Endodermal cell (in vitro differentiated cells): ENCODE measurements at regions not wholly inside any gene's neighbourhood (a gene's known extent, or its start where the extent isn't known, plus 50 kb on each side); places are given as distances from the start of the nearest gene placed in this dataset.

Experiments
- DNase-seq: peaks from one replicate; pipeline ENCODE4 v3.0.0-alpha.2; 2017
- H3K27ac ChIP-seq: 2 replicates; pipeline ENCODE4 v1.5.1; 2013; ENCODE audit warnings: mild to moderate bottlenecking, low read depth, low read length, moderate library complexity
- H3K27me3 ChIP-seq: 2 replicates; pipeline ENCODE4 v1.6.1; 2013; ENCODE audit warnings: mild to moderate bottlenecking, low read length, moderate library complexity; ENCODE audit not compliant: insufficient read depth, control insufficient read depth, poor library complexity, severe bottlenecking
- H3K36me3 ChIP-seq: 2 replicates; pipeline ENCODE4 v1.7.0; 2013; ENCODE audit warnings: mild to moderate bottlenecking, low read length, moderate library complexity; ENCODE audit not compliant: control insufficient read depth, insufficient read depth
- H3K4me1 ChIP-seq: one replicate; pipeline ENCODE4 v1.7.0; 2013; ENCODE audit warnings: low read length; ENCODE audit not compliant: control insufficient read depth, insufficient read depth
- H3K4me3 ChIP-seq: 2 replicates; pipeline ENCODE4 v1.5.1; 2013; ENCODE audit warnings: mild to moderate bottlenecking, low read length, moderate library complexity
- H3K9ac ChIP-seq: 2 replicates; pipeline ENCODE4 v1.6.1; 2013; ENCODE audit warnings: mild to moderate bottlenecking, low read length, moderate library complexity; ENCODE audit not compliant: poor library complexity, severe bottlenecking; ENCODE audit errors: extremely low read depth
- H3K9me3 ChIP-seq: 2 replicates; pipeline ENCODE4 v1.6.1; 2013; ENCODE audit warnings: mild to moderate bottlenecking, low read length, moderate library complexity; ENCODE audit not compliant: control insufficient read depth
- H3K27ac Mint-ChIP-seq: 2 replicates; pipeline ENCODE4 v1.8.0; 2020; ENCODE audit warnings: mixed read lengths
- H3K27me3 Mint-ChIP-seq: 2 replicates; pipeline ENCODE4 v1.8.0; 2021; ENCODE audit warnings: mild to moderate bottlenecking, mixed read lengths; ENCODE audit not compliant: insufficient read depth
- H3K36me3 Mint-ChIP-seq: 2 replicates; pipeline ENCODE4 v1.8.0; 2020; ENCODE audit warnings: low read depth, mixed read lengths
- H3K4me1 Mint-ChIP-seq: 2 replicates; pipeline ENCODE4 v1.8.0; 2020; ENCODE audit warnings: mixed read lengths
- H3K4me3 Mint-ChIP-seq: 2 replicates; pipeline ENCODE4 v1.8.0; 2020; ENCODE audit warnings: mild to moderate bottlenecking, moderate library complexity, mixed read lengths
- H3K9me3 Mint-ChIP-seq: 2 replicates; pipeline ENCODE4 v1.8.0; 2020; ENCODE audit warnings: mild to moderate bottlenecking, mixed read lengths
- CTCF ChIP-seq: fragments of 200-600 bp; sonication (generic); conservative IDR thresholded peaks from 2 replicates; pipeline ENCODE4 v1.5.0; 2021; ENCODE audit warnings: antibody characterized with exemption, mild to moderate bottlenecking
- whole genome bisulfite sequencing, 2 experiments: methylation state at CpG; one replicate each; pipeline versions ENCODE4 v1.1.5 to v1.1.7; 2013; ENCODE audit warnings: missing lambda C conversion rate in 2 of 2, mixed read lengths in 1 of 2; ENCODE audit not compliant: insufficient coverage in 1 of 2, insufficient read length in 1 of 2; 5-methylcytosine and 5-hydroxymethylcytosine counted together

GRCh38 chr2:226018641-226019040, 619.1 kb downstream of the NYAP2 start:
- Mint-ChIP-seq H3K36me3 (no peaks in the 10 kb centered on the region), H3K4me1 (no peaks in the 10 kb centered on the region), H3K27ac (no peak overlapping the region), H3K27me3 (no peaks in the 10 kb centered on the region), H3K4me3 (no peak overlapping the region), H3K9me3 (peaks cover 24% of the 10 kb centered on the region)
- 91% methylated on average over 2 of the region's 2 CpGs; no CpG with 5 or more reads in 1 of the 2 experiments for WGBS, 2 experiments
- no peak for DNase-seq
- TF ChIP-seq CTCF: no peak
- Histone ChIP-seq H3K9ac (no peak overlapping the region), H3K27ac (no peak overlapping the region), H3K36me3 (no peaks in the 10 kb centered on the region), H3K27me3 (no peaks in the 10 kb centered on the region), H3K9me3 (peaks cover 17% of the 10 kb centered on the region), H3K4me1 (no peaks in the 10 kb centered on the region), H3K4me3 (no peak overlapping the region)

- H3K36me3 Mint-ChIP-seq: no peaks in the 10 kb centered on the region
- no peaks in the 10 kb centered on the region for H3K27me3 Mint-ChIP-seq
- H3K4me3 ChIP-seq: no peak overlapping the region
- H3K9me3 Mint-ChIP-seq: peaks cover 20% of the 10 kb centered on the region
- H3K27ac Mint-ChIP-seq: no peak overlapping the region
- 88% methylated on average over 2 of the region's 2 CpGs; no CpG with 5 or more reads in 1 of the 2 experiments for WGBS, 2 experiments
- H3K4me1 Mint-ChIP-seq: no peaks in the 10 kb centered on the region
- no peaks in the 10 kb centered on the region for H3K36me3 ChIP-seq
- H3K27ac ChIP-seq: no peak overlapping the region
- no peak for TF ChIP-seq CTCF
- no peak overlapping the region for H3K9ac ChIP-seq
- no peak overlapping the region for H3K4me3 Mint-ChIP-seq
- H3K9me3 ChIP-seq: peaks cover 17% of the 10 kb centered on the region
- no peaks in the 10 kb centered on the region for H3K4me1 ChIP-seq
- no peaks in the 10 kb centered on the region for H3K27me3 ChIP-seq
- DNase-seq: no peak
These were observed 618.0 kb downstream of the NYAP2 start for GRCh38 chr2:226017537-226017936.

GRCh38 chr2:226017107-226017506, 617.6 kb downstream of the NYAP2 start:
- no peaks in the 10 kb centered on the region for H3K36me3 Mint-ChIP-seq
- H3K36me3 ChIP-seq: no peaks in the 10 kb centered on the region
- H3K27ac Mint-ChIP-seq: no peak overlapping the region
- no peak overlapping the region for H3K27ac ChIP-seq
- no peak for DNase-seq
- no peaks in the 10 kb centered on the region for H3K27me3 Mint-ChIP-seq
- no peak overlapping the region for H3K9ac ChIP-seq
- peaks cover 17% of the 10 kb centered on the region for H3K9me3 ChIP-seq
- WGBS, 2 experiments: 90 to 91% methylated on average over 3 of the region's 3 CpGs
- no peaks in the 10 kb centered on the region for H3K27me3 ChIP-seq
- H3K4me1 ChIP-seq: no peaks in the 10 kb centered on the region
- H3K4me3 Mint-ChIP-seq: no peak overlapping the region
- no peak for TF ChIP-seq CTCF
- no peak overlapping the region for H3K4me3 ChIP-seq
- peaks cover 20% of the 10 kb centered on the region for H3K9me3 Mint-ChIP-seq
- H3K4me1 Mint-ChIP-seq: no peaks in the 10 kb centered on the region
